GM12872 (cell line): ENCODE measurements at regions not wholly inside any gene's neighbourhood (a gene's known extent, or its start where the extent isn't known, plus 50 kb on each side); places are given as distances from the start of the nearest gene placed in this dataset.

ENCODE experiments used
- CTCF ChIP-seq: IDR thresholded peaks from 3 replicates; pipeline ENCODE4 v1.5.1; 2011; ENCODE audit warnings: low read depth, mild to moderate bottlenecking, low read length, moderate library complexity; ENCODE audit not compliant: insufficient read depth

GRCh38 chr5:110048491-110048890 lies 358.8 kb downstream of the MAN2A1 start:
- no peak for TF ChIP-seq CTCF

- TF ChIP-seq CTCF = no peak
Observed at GRCh38 chr5:110049816-110050215, 360.1 kb downstream of the MAN2A1 start.

- TF ChIP-seq CTCF = no peak
Observed at GRCh38 chr5:110050640-110051345, 361.1 kb downstream of the MAN2A1 start.

GRCh38 chr5:110053205-110053604 lies 363.5 kb downstream of the MAN2A1 start:
- no peak for TF ChIP-seq CTCF

GRCh38 chr5:110053824-110054223 lies 364.1 kb downstream of the MAN2A1 start:
- TF ChIP-seq CTCF = no peak

- TF ChIP-seq CTCF = 0 out of 3 replicates have a peak, but pooled peaks have one; percentile 19
Observed at GRCh38 chr5:110054240-110054639, 364.5 kb downstream of the MAN2A1 start.

- no peak for TF ChIP-seq CTCF
Observed at GRCh38 chr5:110055302-110055701, 365.6 kb downstream of the MAN2A1 start.

GRCh38 chr5:110056580-110057114 lies 366.9 kb downstream of the MAN2A1 start:
- TF ChIP-seq CTCF = no peak
